Ectodermal cell (in vitro differentiated cells): ENCODE measurements at regions not wholly inside any gene's neighbourhood (a gene's known extent, or its start where the extent isn't known, plus 50 kb on each side); places are given as distances from the start of the nearest gene placed in this dataset.
"Not testable (repeated sequence)": the region's sequence is repeated elsewhere in the genome, so short reads cannot be mapped to it uniquely, and the experiment has no call there.

ENCODE experiments used
- H3K27ac ChIP-seq: 2 replicates; pipeline ENCODE4 v1.7.0; 2013; ENCODE audit warnings: mild to moderate bottlenecking, low read depth, low read length; ENCODE audit not compliant: insufficient read depth, poor library complexity, severe bottlenecking
- H3K27me3 ChIP-seq: 2 replicates; pipeline ENCODE4 v1.7.0; 2013; ENCODE audit warnings: mild to moderate bottlenecking, low read length; ENCODE audit not compliant: insufficient read depth, control insufficient read depth, poor library complexity, severe bottlenecking
- H3K36me3 ChIP-seq: one replicate; pipeline ENCODE4 v1.7.0; 2013; ENCODE audit warnings: low read length; ENCODE audit not compliant: control insufficient read depth, insufficient read depth
- H3K4me1 ChIP-seq: one replicate; pipeline ENCODE4 v1.7.0; 2013; ENCODE audit warnings: low read length; ENCODE audit not compliant: control insufficient read depth, insufficient read depth
- H3K4me3 ChIP-seq: 2 replicates; pipeline ENCODE4 v1.7.0; 2013; ENCODE audit warnings: low read depth, low read length, control low read depth; ENCODE audit not compliant: insufficient read depth
- H3K9me3 ChIP-seq: 2 replicates; pipeline ENCODE4 v1.7.0; 2013; ENCODE audit warnings: mild to moderate bottlenecking, low read length, moderate library complexity; ENCODE audit not compliant: control insufficient read depth
- WGBS, 2 experiments: methylation state at CpG; one replicate each; pipeline ENCODE4 v1.1.7; 2013; ENCODE audit warnings: missing lambda C conversion rate in 2 of 2; 5-methylcytosine and 5-hydroxymethylcytosine counted together

DNA sequence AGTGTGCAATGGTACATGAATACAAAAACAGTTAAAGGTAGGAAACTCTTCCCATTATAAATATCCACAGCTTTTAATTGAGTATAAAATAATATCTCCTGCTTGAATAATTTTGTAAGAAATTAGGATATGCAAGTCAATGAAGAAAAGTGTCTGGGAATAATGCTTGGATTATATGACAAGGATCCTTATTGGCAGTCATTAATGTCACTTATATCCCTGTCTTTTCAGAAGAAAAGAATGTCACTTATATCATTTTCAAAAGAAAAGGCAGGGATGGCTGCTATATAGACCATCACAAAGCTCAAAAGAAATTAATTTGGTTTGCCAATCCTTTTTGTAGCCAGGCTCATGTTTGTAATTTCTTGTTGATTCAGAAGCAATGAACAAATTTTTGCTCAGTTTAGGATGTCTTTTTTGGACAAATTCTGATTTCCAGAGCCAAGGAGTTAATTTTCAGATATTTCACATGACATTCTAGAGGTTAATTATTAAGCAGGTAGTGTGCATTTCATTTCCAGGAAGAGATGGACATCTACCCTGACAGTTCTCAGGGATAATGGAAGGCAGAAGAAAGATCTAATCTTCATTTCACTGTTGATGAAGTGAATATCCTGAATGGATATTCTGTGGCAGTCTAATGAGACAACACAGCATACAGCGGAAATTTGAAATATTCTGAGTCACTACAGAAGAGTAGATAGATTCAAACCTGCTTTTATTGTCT lies 299.8 kb downstream of the RPS29 start:
- WGBS, 2 experiments = 90 to 92% methylated on average over 1 of the region's 1 CpG
- Histone ChIP-seq H3K27me3 (no peaks in the 10 kb centered on the region), H3K4me1 (no peaks in the 10 kb centered on the region), H3K4me3 (no peak overlapping the region), H3K27ac (no peak overlapping the region), H3K9me3 (no peaks in the 10 kb centered on the region), H3K36me3 (no peaks in the 10 kb centered on the region)

DNA sequence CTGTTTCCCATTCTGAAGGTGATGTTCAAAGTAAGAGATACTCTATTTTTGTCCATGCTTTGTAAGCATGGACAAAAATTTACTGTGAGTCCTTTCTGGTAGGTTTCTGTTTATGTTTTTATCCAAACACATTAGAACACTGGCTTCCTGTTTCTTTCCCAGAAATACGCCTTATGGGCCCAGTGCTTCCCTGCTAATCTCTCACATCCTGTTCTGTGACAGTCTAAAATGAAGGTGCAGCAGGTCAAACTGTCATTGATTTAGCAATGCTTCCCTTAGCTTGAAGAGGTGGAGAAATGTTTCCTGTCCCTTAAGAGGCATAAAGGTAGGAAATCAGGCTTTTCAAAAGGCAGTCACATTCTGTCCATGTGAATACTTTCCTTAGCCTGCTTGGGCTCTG lies 305.6 kb downstream of the RPS29 start:
- no peaks in the 10 kb centered on the region for H3K4me1 ChIP-seq
- no peaks in the 10 kb centered on the region for H3K27me3 ChIP-seq
- no peaks in the 10 kb centered on the region for H3K9me3 ChIP-seq
- no peak overlapping the region for H3K27ac ChIP-seq
- WGBS, 2 experiments = 97 to 100% methylated on average over 1 of the region's 1 CpG
- H3K36me3 ChIP-seq = no peaks in the 10 kb centered on the region
- no peak overlapping the region for H3K4me3 ChIP-seq

DNA sequence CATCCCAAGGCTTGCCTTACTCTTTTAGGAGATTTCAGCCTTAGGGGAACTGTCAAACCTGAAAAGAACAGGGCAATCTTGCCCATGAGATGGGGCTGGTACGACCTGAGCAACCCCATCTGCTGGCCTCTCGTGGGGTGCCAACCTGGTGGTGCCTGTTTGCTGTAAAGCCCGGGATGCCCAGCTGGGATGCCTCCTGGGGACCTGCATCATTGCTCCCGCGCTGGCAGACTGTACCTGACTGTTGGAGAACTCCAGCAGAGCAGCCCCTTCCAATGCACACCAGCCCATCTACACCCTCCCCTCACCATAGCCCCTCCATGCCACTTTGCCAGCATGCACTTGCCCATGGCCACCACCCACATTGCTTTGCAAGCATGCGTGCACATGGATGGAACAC lies 335.7 kb downstream of the RPS29 start:
- Histone ChIP-seq H3K36me3 (no peaks in the 10 kb centered on the region), H3K27ac (no peak overlapping the region), H3K4me3 (no peak overlapping the region), H3K27me3 (no peaks in the 10 kb centered on the region), H3K9me3 (no peaks in the 10 kb centered on the region), H3K4me1 (no peaks in the 10 kb centered on the region)
- WGBS, 2 experiments = 91 to 96% methylated on average over 6 of the region's 6 CpGs

DNA sequence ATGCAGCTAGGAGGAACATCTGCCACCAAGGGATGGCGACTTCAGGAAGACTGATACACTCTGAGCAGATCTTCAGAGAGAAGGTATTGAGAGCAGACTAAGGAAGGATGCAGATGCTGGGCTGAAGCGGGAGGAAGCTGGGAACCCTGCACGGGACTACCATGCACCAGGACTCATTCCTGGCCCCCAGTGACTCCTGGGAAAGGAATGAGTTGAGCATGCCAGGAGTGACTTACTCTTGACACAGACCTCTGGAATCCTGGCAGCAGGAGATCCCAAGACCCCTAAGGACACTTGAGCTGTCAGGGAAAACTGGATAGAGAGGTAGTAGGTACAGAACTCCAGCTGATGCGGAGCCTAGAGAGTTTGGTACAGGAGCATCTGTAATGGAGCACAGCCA lies 336.1 kb downstream of the RPS29 start:
- H3K36me3 ChIP-seq = no peaks in the 10 kb centered on the region
- H3K9me3 ChIP-seq = no peaks in the 10 kb centered on the region
- H3K27me3 ChIP-seq = no peaks in the 10 kb centered on the region
- H3K4me3 ChIP-seq = no peak overlapping the region
- H3K4me1 ChIP-seq = no peaks in the 10 kb centered on the region
- WGBS, 2 experiments = 95 to 96% methylated on average over 4 of the region's 4 CpGs
- H3K27ac ChIP-seq = no peak overlapping the region

DNA sequence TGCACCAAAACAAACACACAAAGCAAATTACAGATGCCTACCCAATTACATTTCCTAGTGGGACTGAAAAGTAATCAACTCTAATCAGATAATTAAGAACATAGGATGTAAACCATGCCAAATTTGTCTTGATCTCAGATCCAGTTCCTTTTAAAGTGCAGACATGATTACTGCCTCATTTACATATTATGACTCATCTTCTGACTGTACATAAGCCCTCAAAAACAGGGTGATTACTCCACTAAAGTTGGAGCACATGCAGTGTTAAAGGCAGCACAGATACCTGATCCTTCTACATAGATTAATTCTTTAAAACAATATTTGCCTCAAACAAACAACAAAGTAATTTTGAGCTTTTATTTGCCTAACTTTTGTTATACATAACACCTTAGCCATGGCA lies 337.2 kb downstream of the RPS29 start:
- H3K36me3 ChIP-seq = no peaks in the 10 kb centered on the region
- no peaks in the 10 kb centered on the region for H3K27me3 ChIP-seq
- H3K4me3 ChIP-seq = no peak overlapping the region
- H3K4me1 ChIP-seq = no peaks in the 10 kb centered on the region
- H3K9me3 ChIP-seq = no peaks in the 10 kb centered on the region
- H3K27ac ChIP-seq = no peak overlapping the region

DNA sequence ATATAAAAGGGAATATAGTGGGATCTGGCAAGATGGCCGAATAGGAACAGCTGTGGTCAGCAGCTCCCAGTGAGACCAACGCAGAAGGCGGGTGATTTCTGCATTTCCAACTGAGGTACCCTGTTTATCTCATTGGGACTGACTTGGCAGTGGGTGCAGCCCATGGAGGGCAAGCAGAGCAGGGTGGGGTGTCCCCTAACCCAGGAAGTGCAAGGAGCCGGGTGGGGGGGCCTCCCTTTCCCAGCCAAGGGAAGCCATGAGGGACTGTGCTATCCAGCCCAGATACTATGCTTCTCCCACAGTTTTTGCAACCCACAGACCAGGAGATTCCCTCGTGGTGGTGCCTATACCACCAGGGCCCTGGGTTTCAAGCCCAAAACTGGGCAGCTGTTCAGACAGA lies 342.4 kb downstream of the RPS29 start:
- not testable (repeated sequence) for H3K27me3 ChIP-seq, H3K4me1 ChIP-seq, H3K27ac ChIP-seq, H3K4me3 ChIP-seq, H3K9me3 ChIP-seq, H3K36me3 ChIP-seq
- 93 to 94% methylated on average over 5 of the region's 5 CpGs for WGBS, 2 experiments

DNA sequence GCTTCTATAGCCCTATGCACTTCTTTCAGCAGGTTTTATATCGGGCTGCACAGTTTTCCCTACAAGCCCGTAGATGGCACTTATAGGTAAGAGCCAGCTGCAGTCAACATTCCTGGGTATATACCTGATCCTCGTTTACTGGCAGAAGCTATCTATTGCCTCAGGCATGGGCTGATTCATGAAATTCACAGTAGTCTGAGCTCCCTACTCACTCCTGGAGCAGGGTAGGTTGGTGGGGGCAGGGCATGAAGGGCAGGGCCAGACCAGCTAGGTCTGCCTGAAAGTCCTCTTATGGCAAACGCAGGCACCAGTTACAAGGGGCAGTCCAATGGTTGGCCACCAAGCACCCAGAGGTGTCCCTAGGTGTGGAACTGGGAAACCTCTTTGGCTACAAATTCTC lies 345.8 kb downstream of the RPS29 start:
- 83 to 92% methylated on average over 4 of the region's 4 CpGs for WGBS, 2 experiments
- no peaks in the 10 kb centered on the region for H3K9me3 ChIP-seq
- H3K4me1 ChIP-seq = no peaks in the 10 kb centered on the region
- H3K4me3 ChIP-seq = no peak overlapping the region
- H3K36me3 ChIP-seq = no peaks in the 10 kb centered on the region
- H3K27ac ChIP-seq = no peak overlapping the region
- H3K27me3 ChIP-seq = no peaks in the 10 kb centered on the region

DNA sequence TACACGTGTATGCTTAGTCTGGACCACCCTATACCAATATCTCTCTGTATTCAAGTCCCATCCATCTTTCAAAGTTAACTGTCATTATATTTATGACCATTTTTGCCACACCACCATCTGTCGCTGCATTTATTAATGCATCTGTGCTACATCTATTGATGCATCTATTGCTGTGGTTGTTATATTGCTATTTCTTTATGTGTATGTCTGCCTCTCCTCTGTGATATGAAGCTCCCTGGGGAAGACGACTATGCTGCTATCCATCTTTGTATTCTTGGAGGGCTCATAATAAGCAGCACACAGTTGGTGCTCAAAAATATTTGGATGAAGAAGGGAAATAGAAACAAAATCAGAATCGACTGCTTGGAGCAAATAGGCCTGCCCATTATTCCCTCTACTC lies 357.6 kb downstream of the RPS29 start:
- Histone ChIP-seq H3K4me3 (no peak overlapping the region), H3K4me1 (no peaks in the 10 kb centered on the region), H3K27me3 (no peaks in the 10 kb centered on the region), H3K36me3 (no peaks in the 10 kb centered on the region), H3K27ac (no peak overlapping the region), H3K9me3 (no peaks in the 10 kb centered on the region)
- 89 to 94% methylated on average over 4 of the region's 4 CpGs for WGBS, 2 experiments

DNA sequence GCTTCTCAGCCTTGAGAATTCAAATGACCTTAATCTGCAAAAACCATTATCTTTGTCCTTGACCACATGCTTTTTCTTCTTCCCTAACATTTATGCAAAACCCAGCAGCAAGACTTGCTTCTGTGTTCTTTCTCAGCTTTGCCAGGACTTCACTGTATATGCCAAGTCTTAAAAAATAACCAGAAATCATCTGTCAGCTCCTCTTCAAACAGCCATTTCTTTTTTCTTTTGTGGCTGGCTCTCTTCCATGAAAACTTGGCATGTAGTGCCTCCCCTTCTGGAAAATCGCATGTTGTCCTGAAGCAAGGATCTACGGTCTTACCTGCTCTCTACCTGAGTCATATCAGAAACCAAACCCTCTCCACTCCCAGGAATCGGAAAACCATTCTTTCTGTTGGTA lies 364.9 kb downstream of the RPS29 start:
- H3K4me1 ChIP-seq = no peaks in the 10 kb centered on the region
- H3K27me3 ChIP-seq = no peaks in the 10 kb centered on the region
- H3K27ac ChIP-seq = no peak overlapping the region
- no peaks in the 10 kb centered on the region for H3K9me3 ChIP-seq
- WGBS, 2 experiments = 86 to 92% methylated on average over 3 of the region's 3 CpGs
- no peaks in the 10 kb centered on the region for H3K36me3 ChIP-seq
- no peak overlapping the region for H3K4me3 ChIP-seq

DNA sequence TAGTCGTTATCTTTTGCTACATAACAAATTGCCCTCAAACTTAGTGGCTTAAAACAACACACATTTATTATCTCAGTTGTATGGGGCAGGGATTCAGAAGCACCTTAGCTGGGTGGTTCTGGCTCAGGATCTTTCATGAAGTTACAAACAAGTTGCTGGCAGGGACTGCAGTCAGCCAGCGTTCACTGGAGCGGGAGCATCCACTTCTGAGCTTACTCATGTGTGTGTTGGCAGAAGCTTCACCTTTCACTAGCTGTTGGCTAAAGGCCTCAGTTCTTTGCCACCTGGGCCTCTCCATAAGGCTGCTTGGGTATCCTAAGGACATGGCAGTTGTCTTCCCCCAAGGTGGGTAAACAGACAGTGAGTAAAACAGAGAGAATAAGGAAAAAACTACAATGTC lies 365.7 kb downstream of the RPS29 start:
- Histone ChIP-seq H3K9me3 (no peaks in the 10 kb centered on the region), H3K4me3 (no peak overlapping the region), H3K27ac (no peak overlapping the region), H3K4me1 (no peaks in the 10 kb centered on the region), H3K36me3 (no peaks in the 10 kb centered on the region), H3K27me3 (no peaks in the 10 kb centered on the region)
- 89 to 93% methylated on average over 3 of the region's 3 CpGs for WGBS, 2 experiments
